IMR-90 (cell line): ENCODE measurements at regions not wholly inside any gene's neighbourhood (a gene's known extent, or its start where the extent isn't known, plus 50 kb on each side); places are given as distances from the start of the nearest gene placed in this dataset.
A peak's percentile ranks its signal among the peaks of the same experiment; 100 is the strongest.

ENCODE experiments used
- ATAC-seq: fragments of 200-7000 bp; cut with Tn5 transposase; 2 replicates; pipeline ENCODE4 v1.9.1; 2020; ENCODE audit warnings: low read depth, mild to moderate bottlenecking, moderate library complexity
- BruUV-seq: library from RNA; stranded (reverse); fragments of 400-500 nt; replicated peaks from 2 replicates; lab custom pipeline; 2021; lab: Mats Ljungman, UMichigan
- CTCF ChIA-PET: fragments of 300-600 bp; formaldehyde crosslinking; extraction: SDS; loops from one replicate; lab custom pipeline; 2021; ENCODE audit warnings: antibody characterized with exemption; lab: Yijun Ruan, JAX
- POLR2A ChIA-PET: fragments of 300-600 bp; sonication (Branson Sonifier 250); formaldehyde crosslinking; loops from one replicate; lab custom pipeline; 2022; ENCODE audit warnings: antibody characterized with exemption; ENCODE audit not compliant: unreplicated experiment; lab: Charles Lee
- DNase-seq: peaks from one replicate; pipeline ENCODE4 v3.0.0; 2013
- H2AFZ ChIP-seq: replicated peaks from 2 replicates; pipeline ENCODE3; 2013; ENCODE audit warnings: low read length, mild to moderate bottlenecking; ENCODE audit not compliant: poor library complexity
- H2AK5ac ChIP-seq: 2 replicates; pipeline ENCODE4 v1.6.1; 2013; ENCODE audit warnings: low read depth, low read length, inconsistent platforms
- H2AK9ac ChIP-seq: replicated peaks from 2 replicates; pipeline ENCODE3; 2013; ENCODE audit warnings: mild to moderate bottlenecking, low read depth, low read length, moderate library complexity; ENCODE audit not compliant: poor library complexity
- H2BK120ac ChIP-seq: 2 replicates; pipeline ENCODE4 v1.6.1; 2013; ENCODE audit warnings: low read depth, low read length, inconsistent platforms
- H2BK15ac ChIP-seq: 3 replicates; pipeline ENCODE4 v1.6.1; 2013; ENCODE audit warnings: low read depth, low read length, inconsistent platforms
- H2BK20ac ChIP-seq: 2 replicates; pipeline ENCODE4 v1.6.1; 2013; ENCODE audit warnings: low read depth, mild to moderate bottlenecking, inconsistent platforms, low read length, moderate library complexity
- H2BK5ac ChIP-seq: 2 replicates; pipeline ENCODE4 v1.6.1; 2013; ENCODE audit warnings: mild to moderate bottlenecking, low read depth, low read length, inconsistent platforms; ENCODE audit not compliant: poor library complexity, severe bottlenecking
- H3K14ac ChIP-seq: replicated peaks from 2 replicates; pipeline ENCODE4 v1.6.1; 2013; ENCODE audit warnings: low read depth, low read length, inconsistent platforms
- H3K18ac ChIP-seq: 2 replicates; pipeline ENCODE4 v1.6.1; 2013; ENCODE audit warnings: low read depth, low read length, control low read depth
- H3K23ac ChIP-seq: 2 replicates; pipeline ENCODE4 v1.6.1; 2013; ENCODE audit warnings: low read depth, low read length, inconsistent platforms
- H3K27ac ChIP-seq: 2 replicates; pipeline ENCODE4 v1.5.1; 2013; ENCODE audit warnings: mild to moderate bottlenecking, control low read depth, low read length; ENCODE audit not compliant: insufficient read depth
- H3K27me3 ChIP-seq: 2 replicates; pipeline ENCODE4 v1.6.1; 2013; ENCODE audit warnings: low read length; ENCODE audit not compliant: control insufficient read depth, insufficient read depth
- H3K36me3 ChIP-seq: 2 replicates; pipeline ENCODE4 v1.6.1; 2013; ENCODE audit warnings: low read length, mixed read lengths; ENCODE audit not compliant: control insufficient read depth, insufficient read depth
- H3K4ac ChIP-seq: 2 replicates; pipeline ENCODE4 v1.6.1; 2013; ENCODE audit warnings: low read depth, low read length, inconsistent platforms
- H3K4me1 ChIP-seq: 2 replicates; pipeline ENCODE4 v1.6.1; 2013; ENCODE audit warnings: low read length, mixed read lengths; ENCODE audit not compliant: control insufficient read depth, insufficient read depth
- H3K4me2 ChIP-seq: 2 replicates; pipeline ENCODE4 v1.6.1; 2013; ENCODE audit warnings: low read depth, mild to moderate bottlenecking, control low read depth, low read length, moderate library complexity
- H3K4me3 ChIP-seq: 2 replicates; pipeline ENCODE4 v1.5.1; 2013; ENCODE audit warnings: low read depth, mild to moderate bottlenecking, control low read depth, low read length, moderate library complexity; ENCODE audit not compliant: insufficient read depth
- H3K56ac ChIP-seq: 2 replicates; pipeline ENCODE4 v1.6.1; 2013; ENCODE audit warnings: low read length, inconsistent platforms; ENCODE audit not compliant: insufficient read depth; ENCODE audit errors: extremely low read depth
- H3K79me1 ChIP-seq, 2 experiments: 2 replicates each; pipeline ENCODE4 v1.6.1; 2013; ENCODE audit warnings: low read length in 2 of 2, inconsistent platforms in 1 of 2, low read depth in 1 of 2
- H3K9ac ChIP-seq: 2 replicates; pipeline ENCODE4 v1.6.1; 2013; ENCODE audit warnings: low read depth, low read length, control low read depth
- H3K9me1 ChIP-seq: 2 replicates; pipeline ENCODE4 v1.6.1; 2013; ENCODE audit warnings: low read length, inconsistent platforms; ENCODE audit not compliant: insufficient read depth
- H3K9me3 ChIP-seq: 2 replicates; pipeline ENCODE4 v1.6.1; 2013; ENCODE audit warnings: low read length; ENCODE audit not compliant: control insufficient read depth, insufficient read depth
- H4K20me1 ChIP-seq: 2 replicates; pipeline ENCODE4 v1.6.1; 2013; ENCODE audit warnings: low read length, inconsistent platforms; ENCODE audit not compliant: insufficient read depth
- H4K5ac ChIP-seq: 2 replicates; pipeline ENCODE4 v1.6.1; 2013; ENCODE audit warnings: mild to moderate bottlenecking, low read depth, low read length, control low read depth
- H4K8ac ChIP-seq, 2 experiments: 2 replicates each; pipeline ENCODE4 v1.6.1; 2013; ENCODE audit warnings: low read depth in 2 of 2, low read length in 2 of 2, control low read depth in 1 of 2, inconsistent platforms in 1 of 2
- H4K91ac ChIP-seq: 2 replicates; pipeline ENCODE4 v1.6.1; 2013; ENCODE audit warnings: low read depth, low read length, inconsistent platforms; ENCODE audit not compliant: insufficient read depth
- BHLHE40 ChIP-seq: fragments of 150-350 bp; IDR thresholded peaks from 2 replicates; pipeline ENCODE4 v1.6.1; 2016; ENCODE audit warnings: mild to moderate bottlenecking, low read depth, low read length
- MAFK ChIP-seq: IDR thresholded peaks from 2 replicates; pipeline ENCODE4 v1.6.1; 2012; ENCODE audit warnings: low read depth, low read length, improper control_type of control experiment
- RCOR1 ChIP-seq: IDR thresholded peaks from 2 replicates; pipeline ENCODE4 v1.6.1; 2012; ENCODE audit warnings: mild to moderate bottlenecking, low read length, improper control_type of control experiment; ENCODE audit not compliant: insufficient replicate concordance
- USF2 ChIP-seq: fragments of 150-350 bp; IDR thresholded peaks from 2 replicates; pipeline ENCODE4 v1.6.1; 2017; ENCODE audit warnings: mild to moderate bottlenecking, antibody characterized with exemption, low read length, low read depth
- WGBS, 2 experiments: methylation state at CpG; one replicate each; pipeline versions ENCODE4 v1.1.5 to v1.1.7; 2013; ENCODE audit warnings: missing lambda C conversion rate in 2 of 2; ENCODE audit not compliant: insufficient read length in 1 of 2; ENCODE audit errors: extremely low coverage in 2 of 2; 5-methylcytosine and 5-hydroxymethylcytosine counted together
- dilution Hi-C: fragments of 300-500 bp; cut with HindIII; formaldehyde crosslinking; loops from one replicate; pipeline ENCODE4 v1.14.3; 2018; ENCODE audit warnings: low sequenced_read_pairs; ENCODE audit not compliant: unreplicated experiment
- in situ Hi-C: fragments of 300-500 bp; cut with MboI; formaldehyde crosslinking; loops from 3 replicates; pipeline ENCODE4 v1.14.3; 2019; ENCODE audit warnings: low sequenced_read_pairs, inconsistent platforms, mixed read lengths
- intact Hi-C: fragments of 100-400 bp; cut with micrococcal nuclease; formaldehyde crosslinking; loops from 2 replicates; pipeline ENCODE4 v1.10.0; 2022

- H2BK15ac ChIP-seq: no peak overlapping the region
- H4K5ac ChIP-seq: no peak overlapping the region
- H3K18ac ChIP-seq: no peak overlapping the region
- H4K20me1 ChIP-seq: no peaks in the 10 kb centered on the region
- no peak overlapping the region for H2AFZ ChIP-seq
- ATAC-seq: no peak
- H3K4me1 ChIP-seq: no peaks in the 10 kb centered on the region
- H4K91ac ChIP-seq: no peak overlapping the region
- H3K27me3 ChIP-seq: no peaks in the 10 kb centered on the region
- BruUV-seq: no TSS peak
- H3K9me3 ChIP-seq: peaks cover 6% of the 10 kb centered on the region; the same call in 1 of the 2 replicates
- dilution Hi-C loops: no loop called here
- no peak for DNase-seq
- no peak overlapping the region for H3K4me2 ChIP-seq
- TF ChIP-seq RCOR1: no peak
- peak; percentile 68 for TF ChIP-seq MAFK
- no peak for TF ChIP-seq BHLHE40
- TF ChIP-seq USF2: no peak
- WGBS, 2 experiments: no CpG with 5 or more reads among the region's 3 CpGs
- H4K8ac ChIP-seq: no peak overlapping the region
- H2BK5ac ChIP-seq: no peak overlapping the region
- in situ Hi-C loops: no loop called here
- H3K9ac ChIP-seq: no peak overlapping the region
- no peak overlapping the region for H2BK20ac ChIP-seq
- H3K9me1 ChIP-seq: no peaks in the 10 kb centered on the region
- no peak overlapping the region for H3K4ac ChIP-seq
- H3K36me3 ChIP-seq: no peaks in the 10 kb centered on the region
- no peaks in the 10 kb centered on the region for H3K79me1 ChIP-seq
- no peak overlapping the region for H3K56ac ChIP-seq
- no peak overlapping the region for H3K23ac ChIP-seq
- ChIA-PET POLR2A (no interaction called here), CTCF (no interaction called here)
- no peak overlapping the region for H3K4me3 ChIP-seq
- no peak overlapping the region for H2AK5ac ChIP-seq
- H3K27ac ChIP-seq: no peak overlapping the region
- H3K14ac ChIP-seq: no peak overlapping the region
- no peak overlapping the region for H2BK120ac ChIP-seq
- no peak overlapping the region for H2AK9ac ChIP-seq
- intact Hi-C loops: no loop called here
Measured at GRCh38 chr15:26126819-26127387, 263.8 kb upstream of the ATP10A start.
